GM18502 (cell line): ENCODE measurements at regions not wholly inside any gene's neighbourhood (a gene's known extent, or its start where the extent isn't known, plus 50 kb on each side); places are given as distances from the start of the nearest gene placed in this dataset.

Experiments used
- ATAC-seq: cut with Tn5 transposase; IDR thresholded peaks from one replicate; pipeline ENCODE4 v1.9.1; 2021; ENCODE audit warnings: mild to moderate bottlenecking; ENCODE audit not compliant: unreplicated experiment, poor library complexity

DNA sequence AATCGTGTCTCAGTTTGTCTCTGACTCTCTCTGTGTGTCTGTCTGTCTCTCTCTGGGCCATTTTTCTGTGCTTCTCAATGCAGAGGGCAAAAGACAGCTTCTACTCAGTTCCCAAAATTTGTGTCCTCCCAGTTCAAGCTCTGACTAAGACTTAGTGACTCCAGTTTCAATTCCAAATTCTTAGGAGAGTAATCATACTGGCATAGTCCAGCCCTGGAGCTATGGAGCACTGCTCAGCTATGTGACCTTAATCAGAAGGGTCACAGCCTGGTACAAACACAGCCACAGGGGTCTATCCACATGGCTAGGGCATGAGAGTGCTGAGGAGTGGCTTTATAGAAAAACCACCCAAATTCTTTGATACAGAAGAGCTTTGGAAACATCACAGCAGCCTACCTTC lies 91.9 kb downstream of the FOXF2 start:
- no peak for ATAC-seq

DNA sequence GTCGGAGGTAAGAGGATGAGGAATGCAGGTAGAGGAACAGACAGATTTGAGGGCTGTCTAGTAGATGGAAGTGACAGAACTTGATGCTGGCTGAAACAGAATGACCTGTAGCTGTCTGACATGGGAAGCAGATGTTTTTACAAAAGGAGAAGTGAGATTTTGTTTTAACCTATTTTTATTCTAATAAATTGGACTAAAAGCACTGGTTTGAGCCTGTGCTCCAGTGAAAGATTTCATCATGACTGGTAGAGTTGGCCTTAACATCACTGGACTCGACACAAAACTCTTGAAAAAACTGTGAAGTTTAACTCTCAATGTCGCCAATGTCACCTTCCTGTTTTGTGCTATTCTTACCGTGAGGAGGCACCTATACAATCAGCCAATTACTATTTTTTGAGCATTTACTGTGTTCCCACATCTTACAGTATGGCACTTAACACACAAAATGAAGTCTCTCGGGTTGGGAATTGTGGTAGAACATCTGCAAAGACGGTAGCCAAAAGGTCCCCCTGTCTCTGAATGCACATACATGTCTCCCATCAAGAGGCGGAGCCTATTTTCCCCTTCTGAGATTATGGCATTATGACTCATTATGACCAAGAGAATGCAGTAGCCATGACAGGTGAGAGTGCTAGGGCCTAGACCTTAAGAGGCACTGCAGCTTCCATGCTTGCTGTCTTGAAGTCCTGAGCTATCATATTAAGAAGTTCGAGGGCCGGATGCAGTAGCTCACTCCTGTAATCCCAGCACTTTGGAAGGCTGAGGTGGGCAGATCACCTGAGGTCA lies 93.2 kb downstream of the FOXF2 start:
- peak; percentile 73 for ATAC-seq

GRCh38 chr6:1485678-1486077 lies 96.3 kb downstream of the FOXF2 start:
- no peak for ATAC-seq

- ATAC-seq = no peak
Measured at GRCh38 chr6:1486387-1486786, 97.0 kb downstream of the FOXF2 start.

DNA sequence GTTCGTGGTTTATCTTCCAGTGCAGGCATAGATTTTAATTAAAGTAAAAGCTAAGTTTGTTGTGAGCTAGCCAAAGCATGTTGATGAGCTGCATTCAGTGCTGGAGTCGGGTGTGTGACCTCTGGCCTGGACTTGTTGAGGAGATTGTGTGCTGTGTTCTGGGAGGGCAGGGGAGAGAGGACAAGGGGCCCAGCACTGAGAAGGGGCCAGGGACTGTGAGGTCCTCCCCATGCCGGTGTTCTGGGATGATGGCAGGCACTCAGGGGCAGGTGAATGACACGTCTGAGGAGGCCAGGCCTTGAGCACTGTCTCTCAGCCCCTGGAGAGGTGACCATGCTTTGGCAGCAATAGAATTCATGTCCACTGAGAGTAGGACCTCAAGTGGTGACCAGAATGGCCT lies 97.9 kb downstream of the FOXF2 start:
- ATAC-seq = no peak

GRCh38 chr6:1491025-1491424 lies 101.6 kb downstream of the FOXF2 start:
- ATAC-seq = no peak

DNA sequence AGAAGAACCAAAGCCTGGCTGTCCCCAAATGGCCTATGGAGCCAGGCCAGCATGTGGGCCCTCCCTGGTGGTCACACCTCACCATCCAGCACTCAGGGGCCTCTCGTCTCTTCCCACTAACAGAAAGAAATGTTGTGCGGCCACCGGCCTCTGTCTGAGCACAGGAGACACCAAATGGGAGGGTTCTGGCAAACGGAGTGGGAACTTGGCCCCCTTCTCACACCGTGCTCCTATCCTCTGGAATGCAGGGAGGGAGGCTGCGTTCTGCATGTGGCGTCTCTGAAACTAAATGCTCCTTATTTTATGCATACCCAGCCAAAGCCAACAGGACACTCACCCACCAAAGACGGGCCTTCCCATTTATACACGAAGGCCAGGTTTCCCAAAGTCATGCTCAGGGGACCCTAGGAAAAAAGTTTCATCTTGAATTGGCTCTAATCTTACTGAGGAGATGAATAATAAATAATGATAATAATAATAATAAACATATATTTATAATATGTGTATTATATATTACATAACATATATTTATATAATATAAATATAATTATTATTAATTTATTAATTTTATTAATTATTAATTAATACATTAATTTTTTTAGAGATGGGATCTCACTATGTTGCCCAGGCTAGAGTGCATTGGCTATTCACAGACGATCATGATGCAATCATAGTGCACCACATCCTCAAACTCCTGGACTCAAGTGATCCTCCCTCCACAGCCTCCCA lies 102.4 kb downstream of the FOXF2 start:
- no peak for ATAC-seq

DNA sequence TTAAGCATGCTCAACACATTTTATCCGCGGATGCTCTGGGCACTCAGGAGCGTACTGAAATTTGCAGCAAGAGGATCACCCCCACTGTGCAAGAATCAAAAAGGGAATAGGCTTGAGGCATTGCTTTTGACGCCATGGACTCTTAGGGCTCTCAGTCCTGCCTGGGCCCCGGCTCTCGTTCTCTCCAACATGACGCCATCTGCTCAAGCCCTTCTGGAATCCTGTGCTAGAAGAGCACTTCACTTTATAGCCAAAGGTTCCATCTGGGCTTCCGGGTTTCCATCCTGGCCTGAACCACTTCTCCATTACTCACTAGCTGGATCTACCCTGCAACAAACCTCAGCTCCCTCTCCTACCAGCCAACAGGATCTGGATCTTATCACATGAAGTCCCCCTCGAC lies 105.3 kb downstream of the FOXF2 start:
- no peak for ATAC-seq

GRCh38 chr6:1495344-1495743 lies 106.0 kb downstream of the FOXF2 start:
- no peak for ATAC-seq

GRCh38 chr6:1496092-1496491 lies 106.7 kb downstream of the FOXF2 start:
- no peak for ATAC-seq

DNA sequence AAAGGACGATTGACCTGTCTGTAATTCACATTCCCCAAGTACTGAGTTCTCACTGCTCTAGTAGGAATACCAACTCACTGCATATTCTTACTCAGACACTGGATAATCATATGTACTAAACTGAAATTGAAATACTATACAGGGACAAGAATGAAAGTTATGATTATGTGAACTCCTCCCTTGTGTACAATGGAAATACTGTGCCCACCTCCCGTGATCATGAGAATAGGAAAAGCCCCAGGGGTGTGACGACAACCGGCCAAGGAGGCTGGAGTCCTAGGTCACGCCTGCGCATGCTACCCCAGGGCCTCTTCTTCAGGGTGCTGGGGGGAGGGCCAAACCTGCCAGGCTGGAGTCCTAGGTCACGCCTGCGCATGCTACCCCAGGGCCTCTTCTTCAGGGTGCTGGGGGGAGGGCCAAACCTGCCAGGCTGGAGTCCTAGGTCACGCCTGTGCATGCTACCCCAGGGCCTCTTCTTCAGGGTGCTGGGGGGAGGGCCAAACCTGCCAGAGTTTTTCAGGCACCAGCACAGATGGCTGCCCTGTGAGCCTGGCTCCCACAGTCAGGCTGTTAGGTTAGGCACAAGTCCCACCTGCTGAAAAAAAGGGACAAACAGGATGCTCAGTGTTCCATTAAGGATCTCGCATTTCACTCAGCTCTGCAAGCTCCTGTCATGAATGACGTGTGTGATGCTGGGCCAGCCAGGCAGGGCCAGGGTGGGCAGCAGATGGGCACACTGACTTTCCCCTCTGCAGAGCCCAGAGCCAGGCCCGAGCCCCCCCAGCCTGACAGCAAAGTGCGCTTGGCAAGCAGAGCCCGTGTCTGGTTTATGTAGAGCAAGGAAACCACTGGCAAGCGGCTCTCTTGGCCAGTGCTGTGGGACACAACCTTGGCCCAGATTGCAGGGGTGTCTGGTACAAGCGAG lies 107.7 kb downstream of the FOXF2 start:
- no peak for ATAC-seq

- no peak for ATAC-seq
Measured at GRCh38 chr6:1497761-1498105, 108.4 kb downstream of the FOXF2 start.

DNA sequence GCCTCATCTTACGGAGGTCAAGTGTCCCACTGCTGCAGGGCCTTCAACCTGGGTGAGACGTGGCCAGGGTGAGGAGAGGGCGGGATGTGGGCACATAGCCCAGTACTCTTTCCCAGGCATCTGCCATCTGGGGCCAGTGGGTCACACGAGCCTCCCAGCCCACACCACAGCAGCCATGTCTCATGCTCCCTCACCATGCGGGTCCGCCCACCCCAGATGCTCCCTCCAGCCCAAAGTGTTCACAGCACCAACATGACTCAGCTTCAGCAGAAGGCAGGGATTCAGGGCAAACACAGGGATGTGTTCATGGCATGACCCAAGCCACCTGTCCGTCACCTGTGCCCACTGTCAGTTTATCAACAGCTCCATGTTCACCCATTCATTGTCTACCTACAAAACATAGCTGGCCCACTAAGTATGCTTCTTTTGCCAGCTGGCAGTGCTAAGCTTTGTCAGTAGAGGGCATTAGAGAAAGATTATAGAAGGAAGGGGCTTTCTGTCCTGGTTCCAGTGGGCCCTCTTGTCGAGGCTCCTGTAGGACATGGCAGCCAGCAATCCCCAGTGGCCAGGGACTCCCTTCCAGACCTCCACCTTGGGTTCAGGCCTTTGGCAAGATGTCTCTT lies 109.2 kb downstream of the FOXF2 start:
- ATAC-seq = no peak

GRCh38 chr6:1499777-1500176 lies 109.9 kb upstream of the FOXC1 start:
- ATAC-seq = no peak

- ATAC-seq = no peak
Measured at GRCh38 chr6:1500913-1501312, 108.8 kb upstream of the FOXC1 start.

DNA sequence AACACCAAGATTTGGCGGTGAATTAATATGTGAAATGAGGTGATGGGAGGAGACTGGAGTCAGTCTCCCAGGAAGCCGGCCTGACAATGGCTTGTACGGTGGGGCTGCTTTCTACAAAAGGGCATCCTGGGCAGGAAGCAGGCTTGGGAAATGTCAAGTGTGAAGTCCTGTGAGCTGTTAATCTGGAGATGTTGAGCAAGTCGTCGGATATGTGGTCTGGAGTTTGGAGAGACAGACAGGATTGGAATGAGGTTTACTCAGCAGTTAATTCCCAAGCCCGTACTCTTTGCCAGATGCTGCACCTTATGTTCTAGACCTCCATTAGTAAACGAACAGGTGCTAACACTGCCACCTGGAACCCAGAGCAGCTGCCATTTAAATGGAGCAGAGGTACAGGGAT lies 107.7 kb upstream of the FOXC1 start:
- no peak for ATAC-seq

GRCh38 chr6:1503811-1504210 lies 105.9 kb upstream of the FOXC1 start:
- no peak for ATAC-seq

- ATAC-seq = no peak
Measured at GRCh38 chr6:1504465-1504864, 105.2 kb upstream of the FOXC1 start.

DNA sequence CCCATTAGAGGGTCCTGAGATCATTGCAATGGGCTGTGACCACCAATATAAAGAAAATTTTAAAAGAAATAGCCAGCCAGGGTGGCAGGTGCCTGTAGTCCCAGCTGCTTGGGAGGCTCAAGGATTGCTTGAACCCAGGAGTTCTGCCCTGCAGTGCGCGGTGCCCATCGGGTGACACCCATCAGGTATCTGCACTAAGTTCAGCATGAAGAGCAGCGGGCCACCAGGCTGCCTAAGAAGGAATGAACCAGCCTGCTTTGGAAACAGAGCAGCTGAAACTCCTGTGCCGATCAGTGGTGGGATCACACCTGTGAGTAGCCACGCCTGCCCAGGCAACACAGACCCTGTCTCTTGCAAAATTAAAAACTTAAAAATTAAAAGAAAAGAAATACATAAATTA lies 102.5 kb upstream of the FOXC1 start:
- ATAC-seq = no peak

DNA sequence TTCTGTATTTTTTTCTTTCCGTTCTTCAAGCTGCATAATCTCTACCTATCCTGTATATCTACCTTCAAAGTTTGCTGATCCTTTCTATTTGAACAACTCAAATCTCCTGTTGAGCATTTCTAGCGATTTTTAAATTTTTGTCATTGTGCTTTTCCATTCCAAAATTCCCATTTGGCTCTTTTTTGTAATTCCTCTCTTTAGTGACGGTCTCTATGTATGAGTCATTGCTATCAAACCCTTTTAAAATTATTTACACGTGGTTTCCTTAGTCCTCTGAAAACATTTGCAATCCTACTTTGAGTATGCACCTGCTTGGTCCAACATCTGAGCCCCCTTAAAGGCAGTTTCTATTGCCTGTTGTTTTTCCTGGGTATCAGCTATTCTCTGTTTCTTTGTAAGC lies 100.5 kb upstream of the FOXC1 start:
- ATAC-seq = no peak

DNA sequence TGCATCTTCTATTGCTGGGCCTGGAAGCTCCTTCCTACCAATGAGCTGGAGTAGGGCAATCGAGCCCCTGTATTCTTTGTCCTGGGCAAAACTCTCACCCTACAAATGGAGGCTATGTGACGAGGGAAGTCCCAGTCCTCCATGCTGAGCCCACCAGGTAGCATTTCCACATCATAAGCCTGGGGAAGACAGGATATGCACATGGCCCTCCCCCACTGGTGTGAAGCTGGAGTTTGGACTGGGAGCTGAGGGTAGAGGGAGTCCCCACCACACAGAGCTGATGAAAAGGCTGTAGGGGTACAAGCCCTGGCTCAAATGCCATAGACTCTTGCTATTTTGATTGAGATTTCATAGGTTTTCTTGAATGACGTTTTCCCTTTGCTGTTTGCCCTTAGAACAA lies 99.5 kb upstream of the FOXC1 start:
- ATAC-seq = no peak
